ENCODE measurements at regions not wholly inside any gene's neighbourhood (a gene's known extent, or its start where the extent isn't known, plus 50 kb on each side); places are given as distances from the start of the nearest gene placed in this dataset.

- no peak for TF ChIP-seq POLR2A (IDR thresholded peaks at IDR 0.05; ENCODE audit: low read length)
- no peak for TF ChIP-seq GATA1 (IDR thresholded peaks at IDR 0.05; ENCODE audit: low read depth, low read length)
Observed at GRCh38 chr11:115716601-115717529, 212.7 kb upstream of the CADM1 start.

Data from erythroblast (primary cell).